NOMO-1 treated with dmso at 0.1 percent for 144 hours (cell line): ENCODE measurements at regions not wholly inside any gene's neighbourhood (a gene's known extent, or its start where the extent isn't known, plus 50 kb on each side); places are given as distances from the start of the nearest gene placed in this dataset.

Source experiments
- DNase-seq: peaks from one replicate; lab custom pipeline; 2025; ENCODE audit not compliant: unreplicated experiment; lab: John Stamatoyannopoulos, UW

DNA sequence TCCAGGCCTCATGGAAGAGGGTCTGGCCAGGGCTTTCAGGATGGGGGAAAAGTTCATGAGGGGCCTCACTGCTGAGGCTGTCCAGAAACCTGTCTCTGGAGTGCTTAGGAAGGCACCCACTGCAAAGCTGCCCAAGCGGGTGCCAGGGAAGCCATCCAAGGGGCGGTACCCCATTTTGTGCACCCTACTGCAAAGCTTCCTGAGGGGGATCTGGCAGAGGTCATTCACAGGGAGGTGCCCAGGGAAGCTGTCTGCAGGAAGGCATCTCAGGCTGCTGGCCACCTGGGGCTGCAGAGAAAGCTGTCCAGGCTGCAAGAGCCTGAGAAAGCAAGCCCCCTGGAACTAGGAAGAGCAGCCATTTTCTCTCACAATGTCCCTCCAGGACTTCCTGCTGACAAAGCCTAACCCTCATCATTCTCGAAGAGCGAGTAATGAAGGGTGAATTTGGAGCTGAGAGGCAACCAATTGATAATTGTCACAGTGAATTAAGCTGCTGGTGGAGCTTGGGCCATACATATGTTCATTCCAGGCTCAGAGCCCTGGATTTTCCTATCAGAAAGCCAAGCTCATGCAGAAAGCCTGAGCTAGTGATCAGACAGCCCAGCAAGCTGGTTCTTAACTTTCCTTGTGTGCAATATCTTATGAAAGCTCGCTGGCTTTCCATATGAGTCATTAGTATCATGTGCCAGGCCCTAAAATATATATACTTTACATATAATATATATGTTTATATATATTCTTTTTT is 62.2 kb upstream of the SLC22A16 start:
- DNase-seq: no peak

- DNase-seq: no peak
These were observed 61.1 kb upstream of the SLC22A16 start for GRCh38 chr6:110537208-110538123.

DNA sequence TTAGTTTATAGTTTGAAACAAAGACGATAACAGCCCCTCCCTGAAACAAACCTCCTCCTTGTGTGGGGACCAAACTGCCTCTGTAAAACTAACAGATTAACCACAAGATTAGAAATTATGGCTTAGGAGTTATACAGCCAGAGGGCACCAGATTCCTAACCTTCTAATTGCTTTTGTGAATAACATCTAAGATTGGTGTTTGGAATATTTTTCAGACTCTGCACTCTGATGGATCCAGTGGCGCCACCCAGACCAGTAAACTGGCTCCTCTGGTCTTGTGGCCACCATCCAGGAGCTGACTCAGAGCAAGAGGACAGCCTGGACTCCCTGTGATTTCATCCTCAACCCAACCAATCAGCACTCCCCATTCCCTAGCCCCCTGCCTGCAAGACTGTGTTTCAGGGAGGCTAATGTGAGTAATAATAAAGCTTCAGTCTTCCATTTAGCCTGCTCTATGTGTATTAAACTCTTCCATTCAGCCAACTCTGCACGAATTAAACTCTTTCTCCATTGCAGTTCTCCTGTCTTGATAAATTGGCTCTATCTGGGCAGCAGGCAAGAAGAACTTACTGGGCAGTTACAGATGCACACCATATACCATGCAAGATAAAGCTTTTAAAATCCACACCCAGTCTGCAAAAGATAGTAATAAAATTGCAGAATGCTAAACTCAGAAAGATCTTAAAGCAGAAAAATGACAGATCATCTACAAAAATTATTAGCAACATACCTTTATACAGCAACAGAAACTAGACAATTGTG is 58.5 kb upstream of the SLC22A16 start:
- DNase-seq: no peak

DNA sequence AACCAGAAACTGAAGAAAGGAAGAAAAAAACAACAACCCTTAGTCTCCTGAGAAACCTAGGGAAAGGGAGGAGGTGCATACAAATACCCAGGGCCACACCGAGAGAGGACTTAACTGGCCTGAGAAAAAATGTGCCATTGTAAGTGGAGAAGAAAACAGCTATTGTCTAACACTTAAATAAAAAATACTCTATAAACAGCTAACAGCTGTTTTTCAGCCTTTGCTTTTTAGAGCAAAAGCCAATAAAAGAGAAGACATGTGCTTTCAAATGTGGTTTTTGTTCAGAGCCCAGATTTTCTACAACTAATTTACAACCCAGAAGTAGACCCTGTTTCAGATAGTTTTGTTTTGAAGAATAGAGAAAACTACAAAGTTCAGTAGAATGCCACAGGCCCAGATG is 56.0 kb upstream of the SLC22A16 start:
- no peak for DNase-seq

DNA sequence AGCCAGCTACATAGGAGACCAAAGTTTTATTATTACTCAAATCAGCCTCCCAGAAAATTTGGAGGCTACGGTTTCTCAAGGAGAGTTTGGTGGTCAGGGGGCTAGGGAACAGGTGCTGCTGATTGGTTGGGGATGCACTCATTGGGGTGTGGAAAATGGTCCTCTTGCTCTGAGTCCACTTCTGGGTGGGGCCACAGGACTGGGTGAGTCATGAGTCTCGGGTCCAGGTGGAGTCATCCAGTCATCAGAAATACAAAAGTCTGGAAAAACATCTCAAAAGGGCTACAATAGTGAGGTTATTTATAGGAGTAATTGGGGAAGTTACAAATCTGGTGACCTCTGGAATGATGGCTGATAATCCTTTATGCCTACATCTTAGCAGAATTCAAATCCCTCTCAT is 54.3 kb upstream of the SLC22A16 start:
- no peak for DNase-seq

DNA sequence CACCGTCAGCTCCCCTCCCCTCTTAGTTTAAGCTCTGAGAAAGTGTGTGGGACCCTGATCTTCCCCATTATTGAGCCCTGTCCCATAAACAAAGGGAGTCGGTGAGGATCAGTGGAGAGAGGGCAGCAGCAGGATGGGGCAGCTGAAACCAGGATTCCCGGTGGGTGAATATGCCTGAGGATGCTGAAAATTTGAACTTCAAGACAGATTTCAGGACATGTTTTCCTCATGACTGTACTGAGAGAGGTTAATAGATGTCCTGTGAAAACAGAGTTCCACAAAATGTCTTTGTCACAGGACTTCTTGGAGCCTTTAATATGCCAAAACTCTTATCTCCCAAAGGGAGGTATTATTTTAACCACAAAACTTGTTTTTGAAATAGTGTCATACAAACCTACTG is 53.5 kb upstream of the SLC22A16 start:
- DNase-seq: no peak

GRCh38 chr6:110529355-110529754 is 52.9 kb upstream of the SLC22A16 start:
- DNase-seq: no peak

- DNase-seq: no peak
These were observed 52.5 kb upstream of the SLC22A16 start for GRCh38 chr6:110528930-110529325.

GRCh38 chr6:110528101-110528929 is 51.9 kb upstream of the SLC22A16 start:
- DNase-seq: peak; percentile 12

DNA sequence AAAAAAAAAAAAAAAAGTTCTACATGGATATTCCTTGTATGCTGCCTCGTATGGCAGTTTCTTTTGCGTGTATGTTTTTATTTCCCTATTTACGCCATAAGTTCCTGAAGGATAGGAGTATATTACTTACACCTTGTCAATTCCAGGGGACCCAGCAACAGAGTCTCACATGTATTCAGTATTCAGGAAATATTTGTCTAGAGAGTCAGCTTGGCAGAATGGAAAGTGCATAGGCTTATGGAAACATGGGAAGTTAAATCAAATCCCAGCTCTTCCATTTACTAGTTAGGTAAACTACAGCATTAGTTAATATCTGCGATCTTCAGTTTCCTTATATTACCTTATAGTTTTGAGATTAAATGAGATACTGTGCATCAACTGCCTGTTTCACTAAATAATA is 51.1 kb upstream of the SLC22A16 start:
- no peak for DNase-seq

GRCh38 chr6:110526726-110527125 is 50.3 kb upstream of the SLC22A16 start:
- no peak for DNase-seq
